ENCODE measurements at regions not wholly inside any gene's neighbourhood (a gene's known extent, or its start where the extent isn't known, plus 50 kb on each side); places are given as distances from the start of the nearest gene placed in this dataset.

GRCh38 chrX:103153661-103154060 is 60.7 kb upstream of the NXF3 start:
- ATAC-seq (ENCODE audit: insufficient read depth, low FRiP score) (no peak), DNase-seq (no peak)
- H3K9me3 ChIP-seq (ENCODE audit: control insufficient read depth in 4 of 4, insufficient read depth in 3 of 4, low read length in 3 of 4), result peaks cover 0 to 4% (median 0%) of the 10 kb centered on the region in 4 donors
- TF ChIP-seq CTCF (IDR thresholded peaks at IDR 0.05; ENCODE audit: control extremely low read depth, extremely low read depth), result no peak
- no peaks in the 10 kb centered on the region for H3K36me3 ChIP-seq (ENCODE audit: control insufficient read depth in 4 of 4, insufficient read depth in 4 of 4, low read length in 4 of 4)
- WGBS, 2 donors, result 71 to 95% methylated on average over 2 of the region's 2 CpGs
- no peak overlapping the region for H3K9ac ChIP-seq (ENCODE audit: insufficient read depth in 1 of 2, low read length in 2 of 2)
- H3K27ac ChIP-seq (ENCODE audit: low read depth in 1 of 2, low read length in 1 of 2), result no peak overlapping the region
- no peaks in the 10 kb centered on the region for H3K4me1 ChIP-seq (ENCODE audit: control insufficient read depth in 5 of 5, insufficient read depth in 5 of 5, low read length in 5 of 5)
- H3K4me3 ChIP-seq, result no peak overlapping the region
- peaks cover 0 to 10% (median 3%) of the 10 kb centered on the region in 3 donors for H3K27me3 ChIP-seq (ENCODE audit: control insufficient read depth in 3 of 3, insufficient read depth in 3 of 3, low read length in 2 of 3)

GRCh38 chrX:103151799-103152198 is 58.9 kb upstream of the NXF3 start:
- no peak for DNase-seq
- ATAC-seq (ENCODE audit: insufficient read depth, low FRiP score), result no peak

GRCh38 chrX:103149652-103150051 is 56.7 kb upstream of the NXF3 start:
- H3K9me3 ChIP-seq (ENCODE audit: control insufficient read depth in 4 of 4, insufficient read depth in 3 of 4, low read length in 3 of 4), result peaks cover 0 to 4% (median 0%) of the 10 kb centered on the region in 4 donors
- H3K4me1 ChIP-seq (ENCODE audit: control insufficient read depth in 5 of 5, insufficient read depth in 5 of 5, low read length in 5 of 5), result no peaks in the 10 kb centered on the region
- TF ChIP-seq CTCF (IDR thresholded peaks at IDR 0.05; ENCODE audit: control extremely low read depth, extremely low read depth), result no peak
- H3K27me3 ChIP-seq (ENCODE audit: control insufficient read depth in 3 of 3, insufficient read depth in 3 of 3, low read length in 2 of 3), result peaks cover 0 to 7% (median 0%) of the 10 kb centered on the region in 3 donors
- H3K9ac ChIP-seq (ENCODE audit: insufficient read depth in 1 of 2, low read length in 2 of 2), result no peak overlapping the region
- ATAC-seq (ENCODE audit: insufficient read depth, low FRiP score) (no peak), DNase-seq (no peak)
- H3K4me3 ChIP-seq, result no peak overlapping the region
- H3K27ac ChIP-seq (ENCODE audit: low read depth in 1 of 2, low read length in 1 of 2), result no peak overlapping the region
- H3K36me3 ChIP-seq (ENCODE audit: control insufficient read depth in 4 of 4, insufficient read depth in 4 of 4, low read length in 4 of 4), result no peaks in the 10 kb centered on the region

More at GRCh38 chrX:103151799-103152198, 58.9 kb upstream of the NXF3 start:
- Histone ChIP-seq H3K27me3 (ENCODE audit: control insufficient read depth in 3 of 3, insufficient read depth in 3 of 3, low read length in 2 of 3) (peaks cover 0 to 8% (median 0%) of the 10 kb centered on the region in 3 donors), H3K9me3 (ENCODE audit: control insufficient read depth in 4 of 4, insufficient read depth in 3 of 4, low read length in 3 of 4) (peaks cover 0 to 4% (median 0%) of the 10 kb centered on the region in 4 donors), H3K27ac (ENCODE audit: low read depth in 1 of 2, low read length in 1 of 2) (no peak overlapping the region), H3K4me1 (ENCODE audit: control insufficient read depth in 5 of 5, insufficient read depth in 5 of 5, low read length in 5 of 5) (no peaks in the 10 kb centered on the region), H3K4me3 (no peak overlapping the region), H3K36me3 (ENCODE audit: control insufficient read depth in 4 of 4, insufficient read depth in 4 of 4, low read length in 4 of 4) (no peaks in the 10 kb centered on the region), H3K9ac (ENCODE audit: insufficient read depth in 1 of 2, low read length in 2 of 2) (no peak overlapping the region)
- WGBS, 2 donors, result 51 to 52% methylated on average over 3 of the region's 3 CpGs
- TF ChIP-seq CTCF (IDR thresholded peaks at IDR 0.05; ENCODE audit: control extremely low read depth, extremely low read depth), result no peak

- ATAC-seq (ENCODE audit: insufficient read depth, low FRiP score) (no peak), DNase-seq (no peak)
- Histone ChIP-seq H3K9ac (ENCODE audit: insufficient read depth in 1 of 2, low read length in 2 of 2) (no peak overlapping the region), H3K9me3 (ENCODE audit: control insufficient read depth in 4 of 4, insufficient read depth in 3 of 4, low read length in 3 of 4) (peaks cover 0 to 4% (median 0%) of the 10 kb centered on the region in 4 donors), H3K4me1 (ENCODE audit: control insufficient read depth in 5 of 5, insufficient read depth in 5 of 5, low read length in 5 of 5) (no peaks in the 10 kb centered on the region), H3K27ac (ENCODE audit: low read depth in 1 of 2, low read length in 1 of 2) (no peak overlapping the region), H3K36me3 (ENCODE audit: control insufficient read depth in 4 of 4, insufficient read depth in 4 of 4, low read length in 4 of 4) (no peaks in the 10 kb centered on the region), H3K27me3 (ENCODE audit: control insufficient read depth in 3 of 3, insufficient read depth in 3 of 3, low read length in 2 of 3) (peaks cover 0 to 10% (median 0%) of the 10 kb centered on the region in 3 donors), H3K4me3 (no peak overlapping the region)
- no peak for TF ChIP-seq CTCF (IDR thresholded peaks at IDR 0.05; ENCODE audit: control extremely low read depth, extremely low read depth)
- 71 to 85% methylated on average over 1 of the region's 1 CpG for WGBS, 2 donors
Observed at GRCh38 chrX:103148075-103148474, 55.1 kb upstream of the NXF3 start.

All from lung (tissue), 11 donors.